GM13977 (cell line): ENCODE measurements at regions not wholly inside any gene's neighbourhood (a gene's known extent, or its start where the extent isn't known, plus 50 kb on each side); places are given as distances from the start of the nearest gene placed in this dataset.

Source experiments
- DNase-seq: peaks from one replicate; pipeline ENCODE4 v3.0.0; 2012; ENCODE audit warnings: low spot score
- in situ Hi-C: fragments of 300-500 bp; cut with MboI; formaldehyde crosslinking; loops from one replicate; pipeline ENCODE4 v1.12.0; 2022; ENCODE audit warnings: low sequenced_read_pairs, low pct_unique_long_range_greater_than_20kb, mixed read lengths, inconsistent platforms; ENCODE audit not compliant: unreplicated experiment
- TF ChIP-seq, protein P1 (sequence below): IDR thresholded peaks from 2 replicates; pipeline ENCODE4 v1.5.1; 2012; ENCODE audit warnings: mild to moderate bottlenecking, control low read depth; ENCODE audit not compliant: insufficient read depth; ENCODE audit errors: extremely low read depth, missing control alignments

GRCh38 chr5:5650242-5650641 is 227.8 kb downstream of the ICE1 start:
- TF ChIP-seq, protein P1, sequence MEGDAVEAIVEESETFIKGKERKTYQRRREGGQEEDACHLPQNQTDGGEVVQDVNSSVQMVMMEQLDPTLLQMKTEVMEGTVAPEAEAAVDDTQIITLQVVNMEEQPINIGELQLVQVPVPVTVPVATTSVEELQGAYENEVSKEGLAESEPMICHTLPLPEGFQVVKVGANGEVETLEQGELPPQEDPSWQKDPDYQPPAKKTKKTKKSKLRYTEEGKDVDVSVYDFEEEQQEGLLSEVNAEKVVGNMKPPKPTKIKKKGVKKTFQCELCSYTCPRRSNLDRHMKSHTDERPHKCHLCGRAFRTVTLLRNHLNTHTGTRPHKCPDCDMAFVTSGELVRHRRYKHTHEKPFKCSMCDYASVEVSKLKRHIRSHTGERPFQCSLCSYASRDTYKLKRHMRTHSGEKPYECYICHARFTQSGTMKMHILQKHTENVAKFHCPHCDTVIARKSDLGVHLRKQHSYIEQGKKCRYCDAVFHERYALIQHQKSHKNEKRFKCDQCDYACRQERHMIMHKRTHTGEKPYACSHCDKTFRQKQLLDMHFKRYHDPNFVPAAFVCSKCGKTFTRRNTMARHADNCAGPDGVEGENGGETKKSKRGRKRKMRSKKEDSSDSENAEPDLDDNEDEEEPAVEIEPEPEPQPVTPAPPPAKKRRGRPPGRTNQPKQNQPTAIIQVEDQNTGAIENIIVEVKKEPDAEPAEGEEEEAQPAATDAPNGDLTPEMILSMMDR: no peak
- in situ Hi-C loops: no loop called here
- no peak for DNase-seq

DNA sequence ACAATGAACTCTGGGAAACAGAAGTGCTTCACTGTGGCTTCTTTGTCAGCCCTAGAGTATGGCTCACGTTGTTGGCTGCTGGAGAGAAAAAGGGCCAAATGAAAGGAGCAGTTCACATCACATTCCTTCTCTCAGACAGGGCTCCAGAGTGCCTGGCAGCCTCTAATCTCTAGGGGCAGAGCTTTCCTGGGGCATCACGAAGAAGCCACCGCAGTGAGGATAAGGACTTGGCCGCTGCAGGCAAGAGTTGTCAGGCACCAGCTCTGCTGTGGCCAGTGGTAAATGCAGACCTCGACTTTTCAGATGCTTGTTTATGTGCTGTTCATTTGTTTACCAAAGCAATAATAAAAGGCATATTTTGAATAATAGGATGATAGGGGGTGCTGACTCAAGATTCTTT is 227.2 kb downstream of the ICE1 start:
- no peak for DNase-seq
- TF ChIP-seq, protein P1: no peak
- in situ Hi-C loops: no loop called here

- TF ChIP-seq, protein P1: no peak
- no peak for DNase-seq
- in situ Hi-C loops: no loop called here
Measured at GRCh38 chr5:5648694-5649093, 226.2 kb downstream of the ICE1 start.

DNA sequence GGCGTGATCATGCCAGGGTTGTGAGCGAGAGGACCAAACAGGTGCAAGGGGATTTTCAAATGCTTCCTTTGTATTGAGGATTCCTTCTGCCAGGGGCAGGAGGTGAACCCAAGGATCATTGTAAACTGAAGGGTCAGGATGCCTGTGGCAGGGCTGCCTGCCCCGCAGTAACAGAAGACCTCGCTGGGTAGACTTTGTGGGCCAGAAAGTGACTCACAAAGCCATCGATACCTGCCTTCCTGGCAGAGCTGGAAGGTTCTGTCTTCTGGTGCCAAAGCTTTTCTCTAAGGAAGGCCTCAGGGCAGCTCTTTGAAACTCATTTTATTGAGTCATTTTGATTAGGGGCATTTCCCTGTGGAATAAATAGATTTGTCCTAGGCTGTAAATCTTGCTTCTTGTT is 223.4 kb downstream of the ICE1 start:
- DNase-seq: no peak
- in situ Hi-C loops: no loop called here
- TF ChIP-seq, protein P1: no peak

DNA sequence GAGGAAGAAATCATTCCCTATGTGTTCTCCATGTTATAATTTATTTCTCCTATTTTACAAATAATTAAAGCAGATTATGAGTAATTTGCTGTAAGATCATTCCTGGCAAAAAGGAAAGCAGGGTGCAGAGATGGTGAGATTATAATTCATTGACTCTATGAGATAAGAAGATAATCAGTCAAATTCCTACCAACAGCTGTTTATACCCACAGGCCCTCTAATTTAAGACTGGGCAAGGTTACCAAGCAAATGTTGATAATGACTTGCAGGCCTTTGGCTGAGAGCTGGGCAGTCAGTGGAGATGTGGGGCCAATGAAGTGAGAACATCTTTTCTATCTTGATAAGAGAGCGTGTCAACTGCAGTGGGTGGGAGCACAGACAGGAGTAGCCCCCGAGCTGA is 222.7 kb downstream of the ICE1 start:
- TF ChIP-seq, protein P1: no peak
- DNase-seq: no peak
- in situ Hi-C loops: no loop called here

DNA sequence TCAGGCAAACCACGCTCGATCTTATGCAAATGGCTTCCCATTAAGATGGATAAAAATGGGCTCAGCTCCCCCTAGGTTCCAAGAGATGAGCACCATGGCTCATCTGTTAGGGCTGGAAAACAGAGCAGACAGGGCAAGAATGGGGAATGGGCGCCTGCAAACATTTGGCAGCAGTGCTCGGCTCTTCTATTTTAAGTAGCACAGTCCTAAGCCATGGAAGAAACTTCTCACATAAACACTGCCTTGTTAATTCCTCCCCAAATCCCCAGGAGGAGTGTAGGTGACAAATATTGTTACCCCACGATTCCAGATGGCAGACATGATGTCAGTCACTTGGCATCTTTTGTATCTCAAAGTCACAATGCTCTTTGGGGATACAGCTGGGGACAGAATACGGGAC is 221.8 kb downstream of the ICE1 start:
- DNase-seq: no peak
- TF ChIP-seq, protein P1: no peak
- in situ Hi-C loops: no loop called here

GRCh38 chr5:5643481-5643880 is 221.0 kb downstream of the ICE1 start:
- TF ChIP-seq, protein P1: no peak
- no peak for DNase-seq
- in situ Hi-C loops: no loop called here
